C4-2B (cell line): ENCODE measurements at regions not wholly inside any gene's neighbourhood (a gene's known extent, or its start where the extent isn't known, plus 50 kb on each side); places are given as distances from the start of the nearest gene placed in this dataset.

ENCODE experiments used
- H3K27ac ChIP-seq: fragments of 450-650 bp; 2 replicates; pipeline ENCODE4 v1.5.1; 2017
- CTCF ChIP-seq: fragments of 450-650 bp; conservative IDR thresholded peaks from 2 replicates; pipeline ENCODE4 v1.5.1; 2017; ENCODE audit warnings: mild to moderate bottlenecking
- ZFX ChIP-seq: fragments of 450-650 bp; IDR thresholded peaks from 2 replicates; pipeline ENCODE4 v1.6.1; 2017

- H3K27ac ChIP-seq: no peak overlapping the region
- no peak for TF ChIP-seq CTCF
- TF ChIP-seq ZFX: no peak
Observed at GRCh38 chr5:159700016-159700415, 216.3 kb upstream of the ADRA1B start.

GRCh38 chr5:159702301-159702700, 214.0 kb upstream of the ADRA1B start:
- no peak overlapping the region for H3K27ac ChIP-seq
- no peak for TF ChIP-seq ZFX
- no peak for TF ChIP-seq CTCF

- TF ChIP-seq ZFX: no peak
- TF ChIP-seq CTCF: no peak
- no peak overlapping the region for H3K27ac ChIP-seq
Observed at GRCh38 chr5:159702826-159703225, 213.5 kb upstream of the ADRA1B start.

GRCh38 chr5:159704160-159704559, 212.1 kb upstream of the ADRA1B start:
- TF ChIP-seq ZFX: no peak
- no peak for TF ChIP-seq CTCF
- no peak overlapping the region for H3K27ac ChIP-seq

- no peak overlapping the region for H3K27ac ChIP-seq
- TF ChIP-seq CTCF (no peak), ZFX (no peak)
Observed at GRCh38 chr5:159705948-159706347, 210.3 kb upstream of the ADRA1B start.

- H3K27ac ChIP-seq: no peak overlapping the region
- no peak for TF ChIP-seq CTCF
- no peak for TF ChIP-seq ZFX
Observed at GRCh38 chr5:159708090-159708489, 208.2 kb upstream of the ADRA1B start.

GRCh38 chr5:159712672-159713071, 203.6 kb upstream of the ADRA1B start:
- TF ChIP-seq CTCF (no peak), ZFX (no peak)
- H3K27ac ChIP-seq: no peak overlapping the region
